Loucy (cell line): ENCODE measurements at regions not wholly inside any gene's neighbourhood (a gene's known extent, or its start where the extent isn't known, plus 50 kb on each side); places are given as distances from the start of the nearest gene placed in this dataset.
"Not testable (repeated sequence)": the region's sequence is repeated elsewhere in the genome, so short reads cannot be mapped to it uniquely, and the experiment has no call there.

Experiments
- H2AFZ ChIP-seq: fragments of 200-600 bp; sonication (generic); 2 replicates; pipeline ENCODE4 v1.6.0; 2016; ENCODE audit warnings: antibody characterized with exemption, mild to moderate bottlenecking, low read length, moderate library complexity
- H3F3A ChIP-seq: fragments of 200-600 bp; 2 replicates; pipeline ENCODE4 v1.6.0; 2016; ENCODE audit warnings: antibody characterized with exemption, low read depth, mild to moderate bottlenecking
- H3K27me3 ChIP-seq: fragments of 200-600 bp; sonication (generic); 2 replicates; pipeline ENCODE4 v1.6.1; 2014; ENCODE audit warnings: low read length, mild to moderate bottlenecking; ENCODE audit not compliant: insufficient read depth, poor library complexity, severe bottlenecking
- H3K36me3 ChIP-seq: fragments of 200-600 bp; sonication (generic); 2 replicates; pipeline ENCODE4 v1.6.1; 2016; ENCODE audit warnings: low read length; ENCODE audit not compliant: insufficient read depth
- H3K4me1 ChIP-seq: fragments of 200-600 bp; sonication (generic); 2 replicates; pipeline ENCODE4 v1.5.1; 2014; ENCODE audit warnings: low read length, mild to moderate bottlenecking; ENCODE audit not compliant: insufficient read depth, poor library complexity, severe bottlenecking
- H3K4me2 ChIP-seq: fragments of 200-600 bp; sonication (generic); 2 replicates; pipeline ENCODE4 v1.6.0; 2014; ENCODE audit warnings: antibody characterized with exemption, low read length, low read depth, mild to moderate bottlenecking; ENCODE audit not compliant: poor library complexity, severe bottlenecking
- H3K4me3 ChIP-seq: fragments of 200-600 bp; sonication (generic); 2 replicates; pipeline ENCODE4 v1.5.1; 2014; ENCODE audit warnings: low read length, mild to moderate bottlenecking, mixed read lengths; ENCODE audit not compliant: poor library complexity, severe bottlenecking
- H3K79me2 ChIP-seq: fragments of 200-600 bp; sonication (generic); 2 replicates; pipeline ENCODE4 v1.6.1; 2014; ENCODE audit warnings: low read length; ENCODE audit not compliant: insufficient read depth
- H3K9ac ChIP-seq: fragments of 200-600 bp; sonication (generic); 2 replicates; pipeline ENCODE4 v1.6.0; 2014; ENCODE audit warnings: mild to moderate bottlenecking, low read depth, low read length, moderate library complexity; ENCODE audit not compliant: poor library complexity, severe bottlenecking
- H3K9me2 ChIP-seq: fragments of 200-600 bp; sonication (generic); replicated peaks from 2 replicates; pipeline ENCODE4 v1.6.1; 2016; ENCODE audit warnings: low read depth, low read length, mixed read lengths
- H3K9me3 ChIP-seq: fragments of 200-600 bp; sonication (generic); 2 replicates; pipeline ENCODE4 v1.6.1; 2014; ENCODE audit warnings: mild to moderate bottlenecking, antibody characterized with exemption, low read length, low read depth; ENCODE audit not compliant: insufficient read depth
- H4K20me1 ChIP-seq: fragments of 200-600 bp; sonication (generic); 2 replicates; pipeline ENCODE4 v1.6.0; 2014; ENCODE audit warnings: antibody characterized with exemption, low read length, mild to moderate bottlenecking; ENCODE audit not compliant: insufficient read depth, poor library complexity, severe bottlenecking
- EZH2phosphoT487 ChIP-seq: fragments of 200-600 bp; IDR thresholded peaks from 2 replicates; pipeline ENCODE4 v1.6.1; 2018; ENCODE audit warnings: antibody characterized with exemption, mild to moderate bottlenecking, moderate library complexity, borderline replicate concordance
- TF ChIP-seq, protein P1 (sequence below): fragments of 200-600 bp; sonication (generic); conservative IDR thresholded peaks from 2 replicates; pipeline ENCODE4 v1.5.1; 2014; ENCODE audit warnings: mild to moderate bottlenecking, antibody characterized with exemption, low read length

DNA sequence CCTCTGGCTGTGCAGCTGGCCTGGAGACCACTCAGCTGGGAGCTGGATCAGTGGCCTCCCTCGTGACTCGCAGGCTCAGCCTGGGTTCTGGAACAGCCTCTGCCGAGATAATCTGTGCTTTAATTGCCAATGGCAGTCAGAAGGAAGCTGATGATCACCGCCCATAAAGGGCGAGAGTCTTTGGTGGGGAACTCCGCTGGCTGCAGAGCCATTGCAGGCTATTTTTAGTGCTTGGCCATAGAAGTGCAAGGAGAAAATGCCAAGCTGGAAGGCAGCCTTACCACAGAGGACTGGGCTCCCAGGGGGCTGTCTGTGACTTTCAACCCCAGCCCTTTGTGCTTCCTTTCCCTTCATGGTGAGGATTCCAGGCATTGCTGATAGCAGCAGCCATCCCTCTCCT, 62.2 kb upstream of the TENM4 start:
- H3K79me2 ChIP-seq = no peaks in the 10 kb centered on the region
- no peaks in the 10 kb centered on the region for H3K9me2 ChIP-seq
- H3K4me3 ChIP-seq = no peak overlapping the region
- H3F3A ChIP-seq = no peaks in the 10 kb centered on the region
- no peaks in the 10 kb centered on the region for H3K36me3 ChIP-seq
- H3K4me1 ChIP-seq = no peaks in the 10 kb centered on the region
- TF ChIP-seq EZH2phosphoT487 = no peak
- TF ChIP-seq, protein P1, sequence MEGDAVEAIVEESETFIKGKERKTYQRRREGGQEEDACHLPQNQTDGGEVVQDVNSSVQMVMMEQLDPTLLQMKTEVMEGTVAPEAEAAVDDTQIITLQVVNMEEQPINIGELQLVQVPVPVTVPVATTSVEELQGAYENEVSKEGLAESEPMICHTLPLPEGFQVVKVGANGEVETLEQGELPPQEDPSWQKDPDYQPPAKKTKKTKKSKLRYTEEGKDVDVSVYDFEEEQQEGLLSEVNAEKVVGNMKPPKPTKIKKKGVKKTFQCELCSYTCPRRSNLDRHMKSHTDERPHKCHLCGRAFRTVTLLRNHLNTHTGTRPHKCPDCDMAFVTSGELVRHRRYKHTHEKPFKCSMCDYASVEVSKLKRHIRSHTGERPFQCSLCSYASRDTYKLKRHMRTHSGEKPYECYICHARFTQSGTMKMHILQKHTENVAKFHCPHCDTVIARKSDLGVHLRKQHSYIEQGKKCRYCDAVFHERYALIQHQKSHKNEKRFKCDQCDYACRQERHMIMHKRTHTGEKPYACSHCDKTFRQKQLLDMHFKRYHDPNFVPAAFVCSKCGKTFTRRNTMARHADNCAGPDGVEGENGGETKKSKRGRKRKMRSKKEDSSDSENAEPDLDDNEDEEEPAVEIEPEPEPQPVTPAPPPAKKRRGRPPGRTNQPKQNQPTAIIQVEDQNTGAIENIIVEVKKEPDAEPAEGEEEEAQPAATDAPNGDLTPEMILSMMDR = no peak
- H3K27me3 ChIP-seq = no peaks in the 10 kb centered on the region
- H2AFZ ChIP-seq = no peak overlapping the region
- H3K9me3 ChIP-seq = no peaks in the 10 kb centered on the region; the same call in 1 of the 2 replicates
- H3K9ac ChIP-seq = no peak overlapping the region
- no peaks in the 10 kb centered on the region for H4K20me1 ChIP-seq
- no peak overlapping the region for H3K4me2 ChIP-seq

DNA sequence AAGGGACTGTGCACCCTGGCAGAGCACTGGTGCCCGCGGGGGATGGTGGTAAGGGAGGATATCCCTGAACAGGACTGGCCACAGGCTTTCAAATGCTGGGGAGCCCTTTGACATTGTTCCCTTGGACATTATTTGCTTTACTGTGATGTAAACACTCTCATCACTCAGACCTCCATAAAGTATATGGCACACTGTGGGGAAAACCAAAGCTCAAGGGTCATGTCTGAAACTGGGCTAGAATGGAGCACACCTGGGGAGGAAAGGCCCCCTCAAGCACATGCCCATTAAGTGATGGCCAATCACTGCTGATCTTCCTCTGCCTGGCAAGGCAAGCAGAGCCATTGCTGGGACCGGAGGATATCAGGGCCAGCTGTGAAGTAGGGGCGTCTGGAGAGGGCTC, 60.9 kb upstream of the TENM4 start:
- Histone ChIP-seq H3K9me3 (no peaks in the 10 kb centered on the region; the same call in 1 of the 2 replicates), H3K4me3 (no peak overlapping the region), H3K9me2 (no peaks in the 10 kb centered on the region), H3K27me3 (no peaks in the 10 kb centered on the region), H3K4me2 (no peak overlapping the region), H2AFZ (no peak overlapping the region), H4K20me1 (no peaks in the 10 kb centered on the region), H3K36me3 (no peaks in the 10 kb centered on the region), H3F3A (no peaks in the 10 kb centered on the region), H3K4me1 (no peaks in the 10 kb centered on the region), H3K9ac (no peak overlapping the region), H3K79me2 (no peaks in the 10 kb centered on the region)
- TF ChIP-seq, protein P1 = no peak
- no peak for TF ChIP-seq EZH2phosphoT487

DNA sequence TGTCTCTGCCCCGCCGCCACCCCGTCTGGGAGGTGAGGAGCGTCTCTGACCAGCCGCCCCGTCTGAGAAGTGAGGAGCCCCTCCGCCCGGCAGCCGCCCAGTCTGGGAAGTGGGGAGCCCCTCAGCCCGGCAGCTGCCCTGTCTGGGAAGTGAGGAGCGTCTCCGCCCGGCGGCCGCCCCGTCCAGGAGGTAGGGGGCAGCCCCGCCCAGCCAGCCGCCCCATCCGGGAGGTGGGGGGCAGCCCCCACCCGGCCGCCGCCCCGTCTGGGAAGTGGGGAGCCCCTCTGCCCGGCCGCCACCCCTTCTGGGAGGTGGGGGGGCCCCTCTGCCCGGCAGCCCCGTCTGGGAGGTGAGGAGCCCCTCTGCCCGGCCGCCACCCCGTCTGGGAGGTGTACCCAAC, 59.1 kb upstream of the TENM4 start:
- H4K20me1 ChIP-seq, H3K27me3 ChIP-seq, H3K4me1 ChIP-seq, H3K9me2 ChIP-seq, H2AFZ ChIP-seq, H3F3A ChIP-seq, H3K36me3 ChIP-seq, H3K79me2 ChIP-seq, H3K9ac ChIP-seq, H3K4me3 ChIP-seq, H3K9me3 ChIP-seq, H3K4me2 ChIP-seq: not testable (repeated sequence)

DNA sequence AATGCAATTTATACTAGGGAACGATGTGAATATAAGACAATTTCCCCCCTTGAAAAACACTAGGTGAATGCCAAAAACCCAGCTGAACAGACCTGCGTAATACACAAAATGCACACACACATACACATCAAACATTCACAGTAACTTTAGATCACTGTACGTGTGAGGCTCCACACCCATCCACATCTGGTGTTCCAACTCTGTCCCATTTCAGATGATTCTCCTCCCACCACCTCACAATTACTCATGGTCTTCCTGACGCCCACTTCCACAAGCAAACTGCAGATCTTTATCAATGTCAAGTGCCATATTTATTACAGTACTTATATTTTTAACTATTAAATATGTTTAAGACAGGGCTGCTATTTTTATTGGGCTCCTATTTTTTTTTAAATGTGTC, 57.8 kb upstream of the TENM4 start:
- H3F3A ChIP-seq = no peaks in the 10 kb centered on the region
- H3K27me3 ChIP-seq = no peaks in the 10 kb centered on the region
- H3K9ac ChIP-seq = no peak overlapping the region
- no peaks in the 10 kb centered on the region for H3K9me2 ChIP-seq
- H4K20me1 ChIP-seq = no peaks in the 10 kb centered on the region
- no peak overlapping the region for H3K4me2 ChIP-seq
- no peak overlapping the region for H3K4me3 ChIP-seq
- TF ChIP-seq, protein P1 = no peak
- TF ChIP-seq EZH2phosphoT487 = no peak
- no peaks in the 10 kb centered on the region for H3K4me1 ChIP-seq
- H2AFZ ChIP-seq = no peak overlapping the region
- H3K79me2 ChIP-seq = no peaks in the 10 kb centered on the region
- no peaks in the 10 kb centered on the region; the same call in 1 of the 2 replicates for H3K9me3 ChIP-seq
- no peaks in the 10 kb centered on the region for H3K36me3 ChIP-seq
